SK-N-SH treated with all-trans-retinoic acid at 6 μM for 48 hours (cell line): ENCODE measurements at regions not wholly inside any gene's neighbourhood (a gene's known extent, or its start where the extent isn't known, plus 50 kb on each side); places are given as distances from the start of the nearest gene placed in this dataset.

ENCODE experiments used
- ATAC-seq: fragments of 200-7000 bp; cut with Tn5 transposase; 3 replicates; pipeline ENCODE4 v1.9.1; 2020; ENCODE audit warnings: mild to moderate bottlenecking, moderate library complexity
- ARNTL ChIP-seq: fragments of 450-650 bp; formaldehyde crosslinking; IDR thresholded peaks from 2 replicates; pipeline ENCODE4 v1.5.0; 2020; ENCODE audit warnings: low read depth, mild to moderate bottlenecking, moderate library complexity, borderline replicate concordance
- BACH2 ChIP-seq: fragments of 250-450 bp; sonication (Bioruptor Pico); IDR thresholded peaks from 2 replicates; pipeline ENCODE4 v1.9.0; 2021; ENCODE audit warnings: mild to moderate bottlenecking, borderline replicate concordance
- CREB5 ChIP-seq: fragments of 250-450 bp; sonication (Bioruptor Pico); IDR thresholded peaks from 2 replicates; pipeline ENCODE4 v1.5.1; 2020; ENCODE audit warnings: low read depth, mild to moderate bottlenecking, moderate library complexity
- CSDC2 ChIP-seq: fragments of 250-450 bp; sonication (Bioruptor Pico); IDR thresholded peaks from 2 replicates; pipeline ENCODE4 v1.5.0; 2020; ENCODE audit warnings: mild to moderate bottlenecking, moderate library complexity
- CSRNP3 ChIP-seq: fragments of 250-450 bp; sonication (Bioruptor Pico); IDR thresholded peaks from 2 replicates; pipeline ENCODE4 v1.5.1; 2021; ENCODE audit warnings: mild to moderate bottlenecking, moderate library complexity
- ESRRG ChIP-seq: fragments of 250-450 bp; sonication (Bioruptor Pico); IDR thresholded peaks from 2 replicates; pipeline ENCODE4 v1.6.1; 2021; ENCODE audit warnings: mild to moderate bottlenecking
- GLIS3 ChIP-seq: fragments of 250-450 bp; sonication (Bioruptor Pico); IDR thresholded peaks from 2 replicates; pipeline ENCODE4 v1.5.0; 2020; ENCODE audit warnings: mild to moderate bottlenecking, moderate library complexity
- ISL1 ChIP-seq: fragments of 250-450 bp; sonication (Bioruptor Pico); IDR thresholded peaks from 2 replicates; pipeline ENCODE4 v2.1.2; 2022; ENCODE audit warnings: mild to moderate bottlenecking, moderate library complexity
- OSR1 ChIP-seq: fragments of 250-450 bp; sonication (Bioruptor Pico); IDR thresholded peaks from 2 replicates; pipeline ENCODE4 v1.8.0; 2022; ENCODE audit warnings: moderate library complexity, mild to moderate bottlenecking, inconsistent platforms
- PATZ1 ChIP-seq: fragments of 250-450 bp; sonication (Bioruptor Pico); IDR thresholded peaks from 2 replicates; pipeline ENCODE4 v1.8.0; 2020; ENCODE audit warnings: mild to moderate bottlenecking, moderate library complexity, borderline replicate concordance
- PPARA ChIP-seq: fragments of 250-450 bp; sonication (Bioruptor Pico); IDR thresholded peaks from 2 replicates; pipeline ENCODE4 v1.5.0; 2020; ENCODE audit warnings: mild to moderate bottlenecking, borderline replicate concordance
- RARB ChIP-seq: fragments of 250-450 bp; sonication (Bioruptor Pico); IDR thresholded peaks from 2 replicates; pipeline ENCODE4 v1.8.0; 2021; ENCODE audit warnings: mild to moderate bottlenecking, moderate library complexity
- SNAI2 ChIP-seq: fragments of 250-450 bp; sonication (Bioruptor Pico); IDR thresholded peaks from 2 replicates; pipeline ENCODE4 v1.5.0; 2020; ENCODE audit warnings: mild to moderate bottlenecking, moderate library complexity
- TCF4 ChIP-seq: fragments of 250-450 bp; sonication (Bioruptor Pico); IDR thresholded peaks from 2 replicates; pipeline ENCODE4 v1.8.0; 2021; ENCODE audit warnings: mild to moderate bottlenecking, moderate library complexity, borderline replicate concordance
- TOX ChIP-seq: fragments of 250-450 bp; sonication (Bioruptor Pico); IDR thresholded peaks from 2 replicates; pipeline ENCODE4 v1.8.0; 2021; ENCODE audit warnings: mild to moderate bottlenecking, moderate library complexity, borderline replicate concordance
- TSHZ2 ChIP-seq: fragments of 250-450 bp; sonication (Bioruptor Pico); IDR thresholded peaks from 2 replicates; pipeline ENCODE4 v1.5.0; 2020; ENCODE audit warnings: mild to moderate bottlenecking, moderate library complexity
- ZC3H10 ChIP-seq: fragments of 250-450 bp; sonication (Bioruptor Pico); IDR thresholded peaks from 2 replicates; pipeline ENCODE4 v1.5.1; 2021; ENCODE audit warnings: mild to moderate bottlenecking, moderate library complexity
- ZFP3 ChIP-seq: fragments of 250-450 bp; sonication (Bioruptor Pico); IDR thresholded peaks from 2 replicates; pipeline ENCODE4 v1.5.0; 2020; ENCODE audit warnings: mild to moderate bottlenecking, moderate library complexity
- ZFP30 ChIP-seq: fragments of 450-650 bp; formaldehyde crosslinking; IDR thresholded peaks from 2 replicates; pipeline ENCODE4 v1.5.0; 2022; ENCODE audit warnings: mild to moderate bottlenecking, moderate library complexity
- ZNF70 ChIP-seq: fragments of 450-650 bp; formaldehyde crosslinking; IDR thresholded peaks from 2 replicates; pipeline ENCODE4 v1.5.0; 2020; ENCODE audit warnings: mild to moderate bottlenecking, moderate library complexity
- ZNF8 ChIP-seq: fragments of 450-650 bp; formaldehyde crosslinking; IDR thresholded peaks from 2 replicates; pipeline ENCODE4 v1.5.0; 2020; ENCODE audit warnings: mild to moderate bottlenecking, moderate library complexity

- TF ChIP-seq CSRNP3: no peak
- no peak for TF ChIP-seq BACH2 (CRISPR knock-in tag)
- TF ChIP-seq OSR1 (CRISPR knock-in tag): no peak
- no peak for TF ChIP-seq CREB5 (CRISPR knock-in tag)
- no peak for TF ChIP-seq CSDC2
- TF ChIP-seq SNAI2 (CRISPR knock-in tag): no peak
- TF ChIP-seq PPARA (CRISPR knock-in tag): no peak
- TF ChIP-seq, all 23 proteins: peak for 0
Measured at GRCh38 chr15:81747026-81747425, 298.8 kb downstream of the MEX3B start (continued).

GRCh38 chr15:81744364-81744763 lies 301.5 kb downstream of the MEX3B start:
- no peak for ATAC-seq
- no peak for TF ChIP-seq ZFP3
- TF ChIP-seq BACH2 (CRISPR knock-in tag): no peak
- no peak for TF ChIP-seq SNAI2 (CRISPR knock-in tag)
- no peak for TF ChIP-seq PPARA (CRISPR knock-in tag)

- TF ChIP-seq PATZ1 (CRISPR knock-in tag): no peak
- no peak for TF ChIP-seq ZFP3
- TF ChIP-seq ISL1: peak; percentile 51; the same call in 1 of the 2 replicates
- TF ChIP-seq ZNF8 (CRISPR knock-in tag): no peak
- no peak for ATAC-seq
Measured at GRCh38 chr15:81740416-81740815, 305.4 kb downstream of the MEX3B start.

GRCh38 chr15:81729340-81729739 lies 316.5 kb downstream of the MEX3B start:
- no peak for TF ChIP-seq ZNF8 (CRISPR knock-in tag)
- no peak for ATAC-seq

GRCh38 chr15:81728726-81729125 lies 317.1 kb downstream of the MEX3B start:
- ATAC-seq: no peak
- no peak for TF ChIP-seq ZNF8 (CRISPR knock-in tag)
- TF ChIP-seq GLIS3 (CRISPR knock-in tag): no peak
- no peak for TF ChIP-seq ZFP3
- TF ChIP-seq ZFP30 (CRISPR knock-in tag): no peak
- no peak for TF ChIP-seq ARNTL (CRISPR knock-in tag)
- TF ChIP-seq ZNF70 (CRISPR knock-in tag): no peak
- TF ChIP-seq ISL1: no peak
- TF ChIP-seq BACH2 (CRISPR knock-in tag): no peak
- TF ChIP-seq PATZ1 (CRISPR knock-in tag): no peak
- TF ChIP-seq TCF4: no peak
- TF ChIP-seq TSHZ2: no peak
- no peak for TF ChIP-seq RARB (CRISPR knock-in tag)
- no peak for TF ChIP-seq ESRRG (CRISPR knock-in tag)
- TF ChIP-seq CSDC2: no peak
- TF ChIP-seq CREB5 (CRISPR knock-in tag): no peak
- TF ChIP-seq ZC3H10: no peak
- TF ChIP-seq TOX (CRISPR knock-in tag): no peak
